ENCODE measurements at regions not wholly inside any gene's neighbourhood (a gene's known extent, or its start where the extent isn't known, plus 50 kb on each side); places are given as distances from the start of the nearest gene placed in this dataset.

DNA sequence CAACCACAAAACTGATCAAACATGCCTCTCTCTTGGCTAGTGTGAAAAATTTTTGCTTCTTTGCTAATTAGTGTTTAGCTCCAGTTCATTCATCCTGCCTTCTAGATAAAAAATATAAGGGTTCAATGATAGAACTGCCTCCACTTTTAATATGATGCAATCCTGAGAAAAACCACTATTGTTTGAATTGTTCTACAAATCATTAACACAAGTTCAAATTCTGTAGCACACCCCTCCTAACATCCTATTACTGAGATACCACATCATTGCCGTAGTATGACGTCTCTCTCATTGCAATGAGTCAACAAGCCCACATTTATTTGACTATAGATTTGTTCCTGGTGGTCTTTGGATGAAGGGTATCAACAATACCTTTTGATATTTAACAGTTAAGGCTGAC is 365.8 kb upstream of the OPRM1 start:
- no peak overlapping the region for H3K4me3 ChIP-seq
- no peaks in the 10 kb centered on the region for H3K27me3 ChIP-seq
- no peaks in the 10 kb centered on the region for H3K36me3 ChIP-seq
- no peak overlapping the region for H3K27ac ChIP-seq
- DNase-seq, result no peak
- WGBS, 2 donors, result 61 to 62% methylated on average over 2 of the region's 2 CpGs
- TF ChIP-seq EP300 (IDR thresholded peaks at IDR 0.05) (no peak), POLR2AphosphoS5 (IDR thresholded peaks at IDR 0.05) (no peak), POLR2A (IDR thresholded peaks at IDR 0.05) (no peak)
- TF ChIP-seq, protein P1, sequence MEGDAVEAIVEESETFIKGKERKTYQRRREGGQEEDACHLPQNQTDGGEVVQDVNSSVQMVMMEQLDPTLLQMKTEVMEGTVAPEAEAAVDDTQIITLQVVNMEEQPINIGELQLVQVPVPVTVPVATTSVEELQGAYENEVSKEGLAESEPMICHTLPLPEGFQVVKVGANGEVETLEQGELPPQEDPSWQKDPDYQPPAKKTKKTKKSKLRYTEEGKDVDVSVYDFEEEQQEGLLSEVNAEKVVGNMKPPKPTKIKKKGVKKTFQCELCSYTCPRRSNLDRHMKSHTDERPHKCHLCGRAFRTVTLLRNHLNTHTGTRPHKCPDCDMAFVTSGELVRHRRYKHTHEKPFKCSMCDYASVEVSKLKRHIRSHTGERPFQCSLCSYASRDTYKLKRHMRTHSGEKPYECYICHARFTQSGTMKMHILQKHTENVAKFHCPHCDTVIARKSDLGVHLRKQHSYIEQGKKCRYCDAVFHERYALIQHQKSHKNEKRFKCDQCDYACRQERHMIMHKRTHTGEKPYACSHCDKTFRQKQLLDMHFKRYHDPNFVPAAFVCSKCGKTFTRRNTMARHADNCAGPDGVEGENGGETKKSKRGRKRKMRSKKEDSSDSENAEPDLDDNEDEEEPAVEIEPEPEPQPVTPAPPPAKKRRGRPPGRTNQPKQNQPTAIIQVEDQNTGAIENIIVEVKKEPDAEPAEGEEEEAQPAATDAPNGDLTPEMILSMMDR (IDR thresholded peaks at IDR 0.05), result no peak
- H3K9me3 ChIP-seq, result no peaks in the 10 kb centered on the region
- no peaks in the 10 kb centered on the region for H3K4me1 ChIP-seq
- no peak for ATAC-seq (ENCODE audit: low FRiP score in 2 of 2)

DNA sequence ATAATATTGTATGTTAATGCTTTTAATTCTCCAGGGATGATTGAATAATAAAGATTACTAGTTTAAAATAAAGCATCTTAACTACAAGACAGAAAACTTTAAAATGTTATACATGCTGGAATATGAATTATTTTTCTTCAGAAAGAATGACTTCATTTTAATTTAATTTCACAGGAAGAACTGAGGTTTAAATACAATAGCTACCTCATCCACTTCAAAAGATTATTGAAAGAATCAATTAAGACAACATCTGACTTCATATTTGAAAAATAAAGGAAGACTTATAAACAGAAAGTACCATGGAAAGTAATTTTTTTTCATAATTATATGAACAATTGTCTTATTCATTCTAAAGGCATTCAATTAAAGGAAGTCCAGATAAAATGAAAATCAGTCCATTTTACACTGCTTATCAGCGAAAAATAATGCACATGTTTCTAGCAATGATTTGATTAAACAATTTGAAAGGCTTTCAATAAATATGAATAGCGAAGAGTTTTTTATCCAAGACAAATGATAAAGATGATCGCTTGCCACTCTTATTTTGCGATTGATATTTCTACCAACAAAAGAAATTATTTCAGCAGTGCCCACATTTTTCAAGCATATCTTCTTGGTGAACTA is 368.5 kb upstream of the OPRM1 start:
- Histone ChIP-seq H3K4me1 (no peaks in the 10 kb centered on the region), H3K36me3 (no peaks in the 10 kb centered on the region), H3K27me3 (no peaks in the 10 kb centered on the region), H3K27ac (no peak overlapping the region), H3K9me3 (no peaks in the 10 kb centered on the region), H3K4me3 (no peak overlapping the region)
- DNase-seq (no peak), ATAC-seq (ENCODE audit: low FRiP score in 2 of 2) (no peak)
- TF ChIP-seq POLR2AphosphoS5 (IDR thresholded peaks at IDR 0.05) (no peak), EP300 (IDR thresholded peaks at IDR 0.05) (no peak), POLR2A (IDR thresholded peaks at IDR 0.05) (no peak)
- TF ChIP-seq, protein P1 (IDR thresholded peaks at IDR 0.05), result no peak
- WGBS, 2 donors, result 89 to 90% methylated on average over 4 of the region's 4 CpGs

DNA sequence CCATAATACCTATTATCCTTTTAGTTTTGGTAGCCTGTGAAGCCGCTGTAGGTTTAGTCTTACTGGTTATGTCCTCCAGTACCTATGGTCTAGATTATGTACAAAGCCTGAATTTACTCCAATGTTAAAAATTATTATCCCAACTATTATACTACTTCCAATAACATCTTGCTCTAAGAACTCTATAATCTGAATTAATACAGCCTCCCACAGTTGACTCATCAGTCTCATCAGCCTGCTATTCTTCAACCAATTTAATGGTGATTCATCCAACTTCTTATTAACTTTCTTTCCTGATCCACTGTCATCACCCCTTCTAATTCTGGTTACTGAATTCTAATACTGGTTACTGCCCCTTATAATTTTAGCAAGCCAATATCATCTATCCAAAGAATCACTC is 370.3 kb upstream of the OPRM1 start:
- Histone ChIP-seq H3K4me3 (no peak overlapping the region), H3K27ac (no peak overlapping the region), H3K36me3 (no peaks in the 10 kb centered on the region), H3K9me3 (no peaks in the 10 kb centered on the region), H3K4me1 (no peaks in the 10 kb centered on the region), H3K27me3 (no peaks in the 10 kb centered on the region)
- ATAC-seq (ENCODE audit: low FRiP score in 2 of 2) (no peak), DNase-seq (no peak)
- WGBS, 2 donors, result 92 to 93% methylated on average over 1 of the region's 1 CpG
- no peak for TF ChIP-seq POLR2AphosphoS5 (IDR thresholded peaks at IDR 0.05)
- TF ChIP-seq, protein P1 (IDR thresholded peaks at IDR 0.05), result no peak
- TF ChIP-seq POLR2A (IDR thresholded peaks at IDR 0.05), result no peak
- no peak for TF ChIP-seq EP300 (IDR thresholded peaks at IDR 0.05)

- H3K9me3 ChIP-seq, result no peaks in the 10 kb centered on the region
- H3K27ac ChIP-seq, result no peak overlapping the region
- no peak overlapping the region for H3K4me3 ChIP-seq
- no peaks in the 10 kb centered on the region for H3K27me3 ChIP-seq
- WGBS, 2 donors, result 78% methylated on average over 1 of the region's 1 CpG
- TF ChIP-seq, protein P1 (IDR thresholded peaks at IDR 0.05), result no peak
- TF ChIP-seq EP300 (IDR thresholded peaks at IDR 0.05) (no peak), POLR2A (IDR thresholded peaks at IDR 0.05) (no peak), POLR2AphosphoS5 (IDR thresholded peaks at IDR 0.05) (no peak)
- no peaks in the 10 kb centered on the region for H3K4me1 ChIP-seq
- no peaks in the 10 kb centered on the region for H3K36me3 ChIP-seq
- ATAC-seq (ENCODE audit: low FRiP score in 2 of 2), result no peak
- DNase-seq, result no peak
Measured at GRCh38 chr6:153662982-153663381, 376.1 kb upstream of the OPRM1 start.

- TF ChIP-seq EP300 (IDR thresholded peaks at IDR 0.05), result no peak
- TF ChIP-seq POLR2AphosphoS5 (IDR thresholded peaks at IDR 0.05), result no peak
- TF ChIP-seq, protein P1 (IDR thresholded peaks at IDR 0.05), result no peak
- no peak for TF ChIP-seq POLR2A (IDR thresholded peaks at IDR 0.05)
- Histone ChIP-seq H3K36me3 (no peaks in the 10 kb centered on the region), H3K4me3 (no peak overlapping the region), H3K9me3 (no peaks in the 10 kb centered on the region), H3K27me3 (no peaks in the 10 kb centered on the region), H3K27ac (no peak overlapping the region), H3K4me1 (no peaks in the 10 kb centered on the region)
- no peak for ATAC-seq (ENCODE audit: low FRiP score in 2 of 2)
- 93 to 100% methylated on average over 1 of the region's 1 CpG for WGBS, 2 donors
- no peak for DNase-seq
Measured at GRCh38 chr6:153645326-153645725, 393.7 kb upstream of the OPRM1 start.
